H1 (cell line): ENCODE measurements at regions not wholly inside any gene's neighbourhood (a gene's known extent, or its start where the extent isn't known, plus 50 kb on each side); places are given as distances from the start of the nearest gene placed in this dataset.

Source experiments
- CTCF ChIA-PET: fragments of 300-600 bp; sonication (Branson Sonifier 250); formaldehyde crosslinking; loops from one replicate; lab custom pipeline; 2021; ENCODE audit not compliant: partially characterized antibody; lab: Charles Lee
- POLR2A ChIA-PET: fragments of 300-600 bp; sonication (Branson Sonifier 250); formaldehyde crosslinking; loops from one replicate; lab custom pipeline; 2021; ENCODE audit warnings: inconsistent platforms; ENCODE audit not compliant: partially characterized antibody; lab: Charles Lee
- DNase-seq, 2 experiments: peaks; one replicate each; pipeline versions ENCODE4 v3.0.0 to v3.0.0-alpha.2; 2010 to 2022; ENCODE audit warnings: low spot score in 2 of 2, low read depth in 1 of 2, mixed read lengths in 1 of 2
- FAIRE-seq: peaks from 2 replicates; lab custom pipeline; 2011; peaks lifted over from hg19 to GRCh38; lab: Jason Lieb, UNC
- H2AFZ ChIP-seq: 2 replicates; pipeline ENCODE4 v1.8.1; 2012; ENCODE audit warnings: low read length, inconsistent platforms
- H2AK5ac ChIP-seq: 2 replicates; pipeline ENCODE4 v1.6.1; 2013; ENCODE audit warnings: low read depth, low read length
- H2BK120ac ChIP-seq: replicated peaks from 2 replicates; pipeline ENCODE3; 2013; ENCODE audit warnings: low read depth, low read length, inconsistent platforms
- H2BK12ac ChIP-seq: 2 replicates; pipeline ENCODE4 v1.6.1; 2013; ENCODE audit warnings: low read depth, low read length
- H2BK15ac ChIP-seq: 2 replicates; pipeline ENCODE4 v1.6.1; 2013; ENCODE audit warnings: low read length
- H2BK20ac ChIP-seq: 2 replicates; pipeline ENCODE4 v1.6.1; 2013; ENCODE audit warnings: low read length
- H2BK5ac ChIP-seq: 2 replicates; pipeline ENCODE4 v1.6.1; 2013; ENCODE audit warnings: low read depth, low read length
- H3K14ac ChIP-seq: 2 replicates; pipeline ENCODE4 v1.6.1; 2013; ENCODE audit warnings: inconsistent platforms; ENCODE audit not compliant: insufficient read length
- H3K18ac ChIP-seq: 2 replicates; pipeline ENCODE4 v1.6.1; 2013; ENCODE audit warnings: low read length; ENCODE audit errors: extremely low read depth
- H3K23ac ChIP-seq: 2 replicates; pipeline ENCODE4 v1.6.1; 2013; ENCODE audit warnings: inconsistent platforms; ENCODE audit not compliant: insufficient read length
- H3K23me2 ChIP-seq: 2 replicates; pipeline ENCODE4 v1.6.1; 2013; ENCODE audit warnings: low read depth, low read length
- H3K27ac ChIP-seq: 2 replicates; pipeline ENCODE4 v1.6.1; 2011; ENCODE audit warnings: low read depth, low read length, inconsistent platforms
- H3K27me3 ChIP-seq, 4 experiments: replicated peaks in 1 of 4; 1 replicate in 1 of 4; 2 replicates in 3 of 4; pipeline versions ENCODE4 v1.6.1 to v1.8.1; 2011 to 2013; ENCODE audit warnings: low read length in 3 of 4, mild to moderate bottlenecking in 3 of 4, inconsistent platforms in 2 of 4, mixed read lengths in 2 of 4, moderate library complexity in 1 of 4; ENCODE audit not compliant: control insufficient read depth in 3 of 4, insufficient read depth in 3 of 4; ENCODE audit errors: extremely low read depth in 1 of 4
- H3K36me3 ChIP-seq, 4 experiments: 2 replicates each; pipeline versions ENCODE4 v1.6.1 to v1.8.1; 2011 to 2013; ENCODE audit warnings: mild to moderate bottlenecking in 4 of 4, low read length in 3 of 4, moderate library complexity in 2 of 4, control low read depth in 1 of 4, inconsistent platforms in 1 of 4; ENCODE audit not compliant: insufficient read depth in 4 of 4, control insufficient read depth in 2 of 4
- H3K4ac ChIP-seq: replicated peaks from 2 replicates; pipeline ENCODE3; 2013; ENCODE audit warnings: low read length, low read depth, mixed read lengths, inconsistent platforms; ENCODE audit not compliant: insufficient read length
- H3K4me1 ChIP-seq, 4 experiments: replicated peaks in 1 of 4; 1 replicate in 1 of 4; 2 replicates in 3 of 4; pipeline versions ENCODE4 v1.6.1 to v1.8.1; 2011 to 2013; ENCODE audit warnings: low read length in 3 of 4, inconsistent platforms in 2 of 4, mixed read lengths in 1 of 4; ENCODE audit not compliant: insufficient read depth in 4 of 4, control insufficient read depth in 3 of 4
- H3K4me2 ChIP-seq, 2 experiments: 2 replicates each; pipeline versions ENCODE4 v1.6.1 to v1.8.1; 2011 to 2013; ENCODE audit warnings: low read depth in 2 of 2, low read length in 2 of 2, control low read depth in 1 of 2, inconsistent platforms in 1 of 2, mild to moderate bottlenecking in 1 of 2; ENCODE audit not compliant: insufficient read depth in 1 of 2
- H3K4me3 ChIP-seq, 4 experiments: fragments of 200-600, 300-600 bp in 1 of 4; sonication (generic), shearing (Covaris generic), sonication (Bioruptor Twin) in 1 of 4; 2 replicates each; pipeline versions ENCODE4 v1.5.1 to v1.8.1; 2011 to 2016; ENCODE audit warnings: low read length in 4 of 4, low read depth in 3 of 4, control low read depth in 2 of 4, inconsistent platforms in 2 of 4, mild to moderate bottlenecking in 2 of 4, mixed read lengths in 1 of 4, moderate library complexity in 1 of 4; ENCODE audit not compliant: insufficient read depth in 2 of 4; ENCODE audit errors: extremely low read depth in 1 of 4
- H3K56ac ChIP-seq: replicated peaks from 2 replicates; pipeline ENCODE3; 2013; ENCODE audit warnings: low read depth, mild to moderate bottlenecking, mixed read lengths, low read length, inconsistent platforms; ENCODE audit not compliant: insufficient read length
- H3K79me1 ChIP-seq: 2 replicates; pipeline ENCODE4 v1.6.1; 2013; ENCODE audit warnings: low read depth, low read length, control low read depth
- H3K79me2 ChIP-seq, 2 experiments: 2 replicates each; pipeline versions ENCODE4 v1.6.1 to v1.8.1; 2012 to 2013; ENCODE audit warnings: low read length in 2 of 2, mild to moderate bottlenecking in 2 of 2, inconsistent platforms in 1 of 2; ENCODE audit not compliant: insufficient read depth in 2 of 2, control insufficient read depth in 1 of 2
- H3K9ac ChIP-seq, 4 experiments: replicated peaks in 1 of 4; 1 replicate in 1 of 4; 2 replicates in 3 of 4; pipeline versions ENCODE4 v1.6.1 to v1.8.1; 2011 to 2013; ENCODE audit warnings: low read depth in 3 of 4, low read length in 3 of 4, control low read depth in 2 of 4, mild to moderate bottlenecking in 2 of 4, moderate library complexity in 2 of 4, inconsistent platforms in 1 of 4; ENCODE audit errors: extremely low read depth in 1 of 4
- H3K9me3 ChIP-seq, 2 experiments: 2 replicates each; pipeline versions ENCODE4 v1.6.1 to v1.8.1; 2012 to 2013; ENCODE audit warnings: mild to moderate bottlenecking in 2 of 2, moderate library complexity in 2 of 2, control low read depth in 1 of 2, inconsistent platforms in 1 of 2, low read depth in 1 of 2, low read length in 1 of 2, mixed read lengths in 1 of 2; ENCODE audit not compliant: insufficient read depth in 2 of 2
- H4K20me1 ChIP-seq, 2 experiments: replicated peaks in 1 of 2; 2 replicates each; pipeline versions ENCODE3 to v1.8.1; 2011 to 2013; ENCODE audit warnings: inconsistent platforms in 2 of 2, low read length in 2 of 2, mild to moderate bottlenecking in 1 of 2; ENCODE audit not compliant: insufficient read depth in 2 of 2, control insufficient read depth in 1 of 2
- H4K5ac ChIP-seq: 2 replicates; pipeline ENCODE4 v1.6.1; 2013; ENCODE audit warnings: low read length, low read depth, mixed read lengths, inconsistent platforms; ENCODE audit not compliant: insufficient read length
- H4K8ac ChIP-seq: 2 replicates; pipeline ENCODE4 v1.8.0; 2013; ENCODE audit warnings: mild to moderate bottlenecking, moderate library complexity, low read length, inconsistent platforms; ENCODE audit not compliant: insufficient read depth; ENCODE audit errors: extremely low read depth
- H4K91ac ChIP-seq: replicated peaks from 2 replicates; pipeline ENCODE3; 2013; ENCODE audit warnings: low read length, mixed read lengths, inconsistent platforms; ENCODE audit not compliant: insufficient read length
- ASH2L ChIP-seq: fragments of 200-600, 300-600 bp; sonication (generic); IDR thresholded peaks from one replicate; pipeline ENCODE4 v1.7.1; 2017; ENCODE audit warnings: low read length
- CREB1 ChIP-seq: IDR thresholded peaks from 2 replicates; pipeline ENCODE4 v1.6.1; 2012; ENCODE audit warnings: inconsistent platforms
- GTF2F1 ChIP-seq: IDR thresholded peaks from 2 replicates; pipeline ENCODE4 v1.6.1; 2012; ENCODE audit warnings: low read depth, low read length, improper control_type of control experiment, borderline replicate concordance
- POLR2A ChIP-seq, 2 experiments: IDR thresholded peaks; 1 replicate in 1 of 2; 2 replicates in 1 of 2; pipeline ENCODE4 v1.6.1; 2011; ENCODE audit warnings: low read depth in 2 of 2, low read length in 2 of 2, mild to moderate bottlenecking in 2 of 2; ENCODE audit errors: control extremely low read depth in 1 of 2
- POLR2AphosphoS5 ChIP-seq: IDR thresholded peaks from 2 replicates; pipeline ENCODE4 v1.6.1; 2011; ENCODE audit warnings: low read depth, low read length
- POU5F1 ChIP-seq: IDR thresholded peaks from 2 replicates; pipeline ENCODE4 v1.6.1; 2011; ENCODE audit warnings: low read depth, mild to moderate bottlenecking, low read length, moderate library complexity
- WGBS, 2 experiments: shearing (Covaris generic) in 1 of 2; methylation state at CpG; one replicate each; pipeline versions ENCODE4 v1.1.6 to v1.1.7; 2013 to 2015; ENCODE audit warnings: low lambda C conversion rate in 2 of 2, mixed read lengths in 2 of 2, inconsistent platforms in 1 of 2, low coverage in 1 of 2, missing lambda C conversion rate in 1 of 2; ENCODE audit not compliant: insufficient replicate concordance in 2 of 2, insufficient coverage in 1 of 2, insufficient read length in 1 of 2; ENCODE audit errors: extremely low coverage in 1 of 2, missing lambda C conversion rate in 1 of 2; 5-methylcytosine and 5-hydroxymethylcytosine counted together
- TF ChIP-seq, protein P1 (sequence below): IDR thresholded peaks from 2 replicates; pipeline ENCODE4 v1.6.1; 2011; ENCODE audit warnings: low read length, improper control_type of control experiment
- TF ChIP-seq, protein P2 (sequence below): IDR thresholded peaks from 2 replicates; pipeline ENCODE4 v1.6.1; 2012; ENCODE audit warnings: inconsistent platforms

DNA sequence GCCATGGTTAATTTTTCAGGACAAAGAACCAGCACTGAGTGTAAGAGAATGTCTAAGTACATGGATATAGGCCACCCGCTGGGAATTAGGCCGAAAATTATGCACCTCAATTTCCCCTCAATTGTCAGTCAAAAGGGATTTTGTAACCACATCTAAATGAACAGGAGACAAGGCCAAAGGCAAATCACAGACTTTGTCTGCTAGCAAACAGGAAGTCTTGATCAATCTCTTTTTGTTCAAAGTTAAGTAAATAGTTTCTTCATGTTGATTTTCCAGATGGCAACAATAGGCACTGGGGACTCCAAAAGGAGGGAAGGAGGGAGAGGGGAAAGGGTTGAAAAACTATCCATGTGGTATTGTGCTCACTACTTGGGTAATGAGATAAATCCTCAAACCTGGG is 276.0 kb downstream of the COG6 start:
- Histone ChIP-seq H3K4me1 (peaks cover 0 to 3% (median 0%) of the 10 kb centered on the region in 4 experiments; a peak in 2 of 7 replicates), H3K36me3 (no peaks in the 10 kb centered on the region), H4K91ac (no peak overlapping the region), H3K4me3 (no peak overlapping the region), H2BK120ac (no peak overlapping the region), H3K79me2 (no peaks in the 10 kb centered on the region), H2AFZ (no peak overlapping the region), H3K23ac (no peak overlapping the region), H2BK12ac (no peak overlapping the region), H3K23me2 (no peaks in the 10 kb centered on the region), H4K5ac (no peak overlapping the region), H3K9ac (no peak overlapping the region), H3K18ac (no peak overlapping the region), H3K56ac (no peak overlapping the region), H3K4ac (no peak overlapping the region), H4K20me1 (no peaks in the 10 kb centered on the region), H2AK5ac (no peak overlapping the region), H2BK20ac (no peak overlapping the region), H3K9me3 (no peaks in the 10 kb centered on the region; a peak in 1 of 4 replicates), H3K4me2 (no peak overlapping the region), H3K27ac (no peak overlapping the region), H3K14ac (no peak overlapping the region), H4K8ac (no peak overlapping the region), H2BK5ac (no peak overlapping the region), H2BK15ac (no peak overlapping the region), H3K27me3 (no peaks in the 10 kb centered on the region), H3K79me1 (no peaks in the 10 kb centered on the region)
- TF ChIP-seq, protein P1, sequence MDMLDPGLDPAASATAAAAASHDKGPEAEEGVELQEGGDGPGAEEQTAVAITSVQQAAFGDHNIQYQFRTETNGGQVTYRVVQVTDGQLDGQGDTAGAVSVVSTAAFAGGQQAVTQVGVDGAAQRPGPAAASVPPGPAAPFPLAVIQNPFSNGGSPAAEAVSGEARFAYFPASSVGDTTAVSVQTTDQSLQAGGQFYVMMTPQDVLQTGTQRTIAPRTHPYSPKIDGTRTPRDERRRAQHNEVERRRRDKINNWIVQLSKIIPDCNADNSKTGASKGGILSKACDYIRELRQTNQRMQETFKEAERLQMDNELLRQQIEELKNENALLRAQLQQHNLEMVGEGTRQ: no peak
- TF ChIP-seq, protein P2, sequence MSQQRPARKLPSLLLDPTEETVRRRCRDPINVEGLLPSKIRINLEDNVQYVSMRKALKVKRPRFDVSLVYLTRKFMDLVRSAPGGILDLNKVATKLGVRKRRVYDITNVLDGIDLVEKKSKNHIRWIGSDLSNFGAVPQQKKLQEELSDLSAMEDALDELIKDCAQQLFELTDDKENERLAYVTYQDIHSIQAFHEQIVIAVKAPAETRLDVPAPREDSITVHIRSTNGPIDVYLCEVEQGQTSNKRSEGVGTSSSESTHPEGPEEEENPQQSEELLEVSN: no peak
- TF ChIP-seq POU5F1 (no peak), CREB1 (no peak), ASH2L (no peak), GTF2F1 (no peak), POLR2AphosphoS5 (no peak), POLR2A (IDR thresholded peaks at IDR 0.05; ENCODE audit: control extremely low read depth in 1 of 2, low read depth in 2 of 2, low read length in 2 of 2) (no peak)
- DNase-seq: no peak
- 77% methylated on average over 2 of the region's 2 CpGs; no CpG with 5 or more reads in 1 of the 2 experiments for WGBS, 2 experiments
- ChIA-PET POLR2A (no interaction called here), CTCF (no interaction called here)
- no peak for FAIRE-seq
